PC-9 (cell line): ENCODE measurements at regions not wholly inside any gene's neighbourhood (a gene's known extent, or its start where the extent isn't known, plus 50 kb on each side); places are given as distances from the start of the nearest gene placed in this dataset.

ENCODE experiments used
- CTCF ChIP-seq: fragments of 200-600 bp; sonication (generic); conservative IDR thresholded peaks from 2 replicates; pipeline ENCODE4 v1.6.1; 2017; ENCODE audit warnings: mixed run types, antibody characterized with exemption, mild to moderate bottlenecking, moderate library complexity
- EZH2 ChIP-seq: fragments of 200-600 bp; sonication (generic); IDR thresholded peaks from 2 replicates; pipeline ENCODE4 v1.8.0; 2017; ENCODE audit warnings: antibody characterized with exemption, low read depth

- no peak for TF ChIP-seq CTCF
- no peak for TF ChIP-seq EZH2
Measured at GRCh38 chr7:112858838-112859237, 68.6 kb upstream of the TMEM168 start.
